Endothelial cell of umbilical vein (primary cell): ENCODE measurements at regions not wholly inside any gene's neighbourhood (a gene's known extent, or its start where the extent isn't known, plus 50 kb on each side); places are given as distances from the start of the nearest gene placed in this dataset.

Experiments used
- BruUV-seq: library from RNA; stranded (reverse); fragments of 400-500 nt; replicated peaks from 2 replicates; lab custom pipeline; 2021; lab: Mats Ljungman, UMichigan
- CTCF ChIA-PET: fragments of 300-600, 350-600 bp; sonication (Branson Sonifier 250); formaldehyde crosslinking; loops from one replicate; lab custom pipeline; 2021; ENCODE audit warnings: antibody characterized with exemption, inconsistent platforms; lab: Charles Lee
- POLR2A ChIA-PET: fragments of 300-600, 350-600 bp; sonication (Branson Sonifier 250); formaldehyde crosslinking; loops from one replicate; lab custom pipeline; 2021; ENCODE audit warnings: antibody characterized with exemption, inconsistent platforms; lab: Charles Lee
- DNase-seq: peaks from one replicate; pipeline ENCODE4 v3.0.0-alpha.2; 2011; ENCODE audit warnings: low read depth, low spot score
- FAIRE-seq: peaks from 2 replicates; lab custom pipeline; 2011; peaks lifted over from hg19 to GRCh38; lab: Jason Lieb, UNC
- H2AFZ ChIP-seq: 2 replicates; pipeline ENCODE4 v1.6.0; 2012; ENCODE audit warnings: low read depth, low read length, control low read depth, inconsistent platforms
- H3K27ac ChIP-seq: 2 replicates; pipeline ENCODE4 v1.5.1; 2011; ENCODE audit warnings: low read depth, mild to moderate bottlenecking, control low read depth, low read length, moderate library complexity; ENCODE audit not compliant: insufficient read depth
- H3K27me3 ChIP-seq, 2 experiments: 2 replicates each; pipeline versions ENCODE4 v1.6.0 to v1.6.1; 2011; ENCODE audit warnings: low read length in 2 of 2, mixed read lengths in 1 of 2; ENCODE audit not compliant: control insufficient read depth in 2 of 2, insufficient read depth in 2 of 2
- H3K36me3 ChIP-seq, 2 experiments: 2 replicates in 1 of 2; 3 replicates in 1 of 2; pipeline ENCODE4 v1.5.1; 2011; ENCODE audit warnings: low read length in 2 of 2, mild to moderate bottlenecking in 1 of 2, moderate library complexity in 1 of 2; ENCODE audit not compliant: control insufficient read depth in 2 of 2, insufficient read depth in 2 of 2; ENCODE audit errors: extremely low read depth in 1 of 2
- H3K4me1 ChIP-seq: 3 replicates; pipeline ENCODE4 v1.5.1; 2011; ENCODE audit warnings: mild to moderate bottlenecking, low read length; ENCODE audit not compliant: control insufficient read depth, insufficient read depth; ENCODE audit errors: extremely low read depth
- H3K4me2 ChIP-seq: 2 replicates; pipeline ENCODE4 v1.6.1; 2011; ENCODE audit warnings: low read length, control low read depth, mixed read lengths; ENCODE audit not compliant: insufficient read depth
- H3K4me3 ChIP-seq, 3 experiments: fragments of 200-600 bp in 1 of 3; sonication (generic), shearing (Covaris generic) in 1 of 3; replicated peaks in 1 of 3; 2 replicates each; pipeline ENCODE4 v1.5.1; 2011 to 2016; ENCODE audit warnings: control low read depth in 3 of 3, low read length in 3 of 3, mild to moderate bottlenecking in 2 of 3, inconsistent platforms in 1 of 3, low read depth in 1 of 3, moderate library complexity in 1 of 3; ENCODE audit not compliant: insufficient read depth in 1 of 3
- H3K79me2 ChIP-seq: 2 replicates; pipeline ENCODE4 v1.6.0; 2012; ENCODE audit warnings: low read length, inconsistent platforms; ENCODE audit not compliant: control insufficient read depth, insufficient read depth
- H3K9ac ChIP-seq: replicated peaks from 2 replicates; pipeline ENCODE3; 2011; ENCODE audit warnings: low read length, control low read depth; ENCODE audit not compliant: insufficient read depth; ENCODE audit errors: extremely low read depth
- H3K9me1 ChIP-seq: replicated peaks from 3 replicates; pipeline ENCODE4 v1.6.0; 2011; ENCODE audit warnings: mild to moderate bottlenecking, low read length; ENCODE audit not compliant: control insufficient read depth, insufficient read depth; ENCODE audit errors: extremely low read depth
- H3K9me3 ChIP-seq: replicated peaks from 2 replicates; pipeline ENCODE4 v1.5.1; 2012; ENCODE audit warnings: low read length, inconsistent platforms; ENCODE audit not compliant: control insufficient read depth, insufficient read depth
- H4K20me1 ChIP-seq: replicated peaks from 2 replicates; pipeline ENCODE3; 2011; ENCODE audit warnings: mild to moderate bottlenecking, low read length; ENCODE audit not compliant: control insufficient read depth, insufficient read depth; ENCODE audit errors: extremely low read depth
- EZH2 ChIP-seq: IDR thresholded peaks from 2 replicates; pipeline ENCODE4 v1.6.1; 2012; ENCODE audit warnings: borderline replicate concordance, low read depth, mild to moderate bottlenecking, moderate library complexity, low read length, inconsistent platforms; ENCODE audit not compliant: severe bottlenecking
- FOS ChIP-seq: IDR thresholded peaks from 2 replicates; pipeline ENCODE4 v1.6.1; 2011; ENCODE audit warnings: mild to moderate bottlenecking, low read length, moderate library complexity, borderline replicate concordance; ENCODE audit not compliant: insufficient read depth
- GATA2 ChIP-seq: IDR thresholded peaks from 2 replicates; pipeline ENCODE4 v1.7.0; 2011; ENCODE audit warnings: low read depth, mild to moderate bottlenecking, moderate library complexity, mixed read lengths, low read length; ENCODE audit not compliant: insufficient read length, insufficient read depth
- JUN ChIP-seq: IDR thresholded peaks from 2 replicates; pipeline ENCODE4 v1.6.1; 2011; ENCODE audit warnings: borderline replicate concordance, low read depth; ENCODE audit not compliant: insufficient read length, insufficient read depth
- MYC ChIP-seq: IDR thresholded peaks from one replicate; pipeline ENCODE4 v1.6.1; 2011; ENCODE audit warnings: mild to moderate bottlenecking, low read depth, low read length
- POLR2A ChIP-seq: IDR thresholded peaks from 2 replicates; pipeline ENCODE4 v1.6.1; 2012; ENCODE audit warnings: low read depth, mild to moderate bottlenecking, control low read depth, low read length
- POLR2AphosphoS5 ChIP-seq: IDR thresholded peaks from 2 replicates; pipeline ENCODE4 v1.6.1; 2012; ENCODE audit warnings: low read depth, mild to moderate bottlenecking, control low read depth, low read length, moderate library complexity; ENCODE audit not compliant: insufficient read depth
- dilution Hi-C: fragments of 300-500 bp; cut with MboI; formaldehyde crosslinking; loops from one replicate; pipeline ENCODE4 v1.15.0; 2019; ENCODE audit warnings: low sequenced_read_pairs; ENCODE audit not compliant: extremely low pct_ligation_motif_present
- intact Hi-C: fragments of 100-400 bp; cut with micrococcal nuclease; formaldehyde crosslinking; loops from one replicate; pipeline ENCODE4 v1.10.0; 2022
- TF ChIP-seq, protein P1 (sequence below): IDR thresholded peaks from 2 replicates; pipeline ENCODE4 v1.6.1; 2011; ENCODE audit not compliant: insufficient read depth, insufficient read length
- TF ChIP-seq, protein P2 (sequence below), 2 donors: IDR thresholded peaks; 1 replicate in 1 of 2; 2 replicates in 1 of 2; pipeline ENCODE4 v1.5.1; 2011; ENCODE audit warnings: low read length in 2 of 2, mild to moderate bottlenecking in 2 of 2, moderate library complexity in 2 of 2, control low read depth in 1 of 2, inconsistent platforms in 1 of 2, low read depth in 1 of 2; ENCODE audit not compliant: insufficient read depth in 1 of 2; ENCODE audit errors: extremely low read depth in 1 of 2

DNA sequence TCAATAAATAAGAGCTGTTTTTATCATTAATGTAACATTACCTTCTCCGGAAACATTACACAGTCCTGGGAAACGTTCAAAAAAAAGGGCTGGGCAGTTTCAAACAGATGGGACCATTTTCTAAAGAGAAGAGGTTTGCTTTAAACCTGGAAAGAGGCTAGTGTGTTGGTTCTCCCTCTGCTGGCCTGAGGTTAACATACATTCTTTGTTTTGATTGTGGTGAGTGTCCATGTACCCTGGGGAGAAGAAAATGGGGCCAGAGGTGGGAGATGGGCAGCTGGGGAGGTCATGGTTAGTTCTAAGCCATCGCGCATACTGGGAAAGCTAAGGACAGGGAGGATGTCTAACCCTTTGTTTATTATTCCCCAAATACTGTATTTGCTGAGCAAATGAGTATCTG lies 194.7 kb downstream of the CPEB2 start:
- Histone ChIP-seq H3K27me3 (no peaks in the 10 kb centered on the region), H3K79me2 (no peaks in the 10 kb centered on the region), H3K4me1 (no peaks in the 10 kb centered on the region), H3K4me2 (no peak overlapping the region), H3K9me3 (no peaks in the 10 kb centered on the region), H3K27ac (no peak overlapping the region), H2AFZ (no peak overlapping the region), H4K20me1 (no peaks in the 10 kb centered on the region), H3K4me3 (no peak overlapping the region), H3K9ac (no peak overlapping the region), H3K36me3 (no peaks in the 10 kb centered on the region), H3K9me1 (no peaks in the 10 kb centered on the region)
- no peak for TF ChIP-seq EZH2
- TF ChIP-seq GATA2 = no peak
- TF ChIP-seq MYC = no peak
- TF ChIP-seq POLR2AphosphoS5 = no peak
- no peak for TF ChIP-seq FOS
- TF ChIP-seq POLR2A = no peak
- TF ChIP-seq JUN = no peak
- TF ChIP-seq, protein P1, sequence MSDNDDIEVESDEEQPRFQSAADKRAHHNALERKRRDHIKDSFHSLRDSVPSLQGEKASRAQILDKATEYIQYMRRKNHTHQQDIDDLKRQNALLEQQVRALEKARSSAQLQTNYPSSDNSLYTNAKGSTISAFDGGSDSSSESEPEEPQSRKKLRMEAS = no peak
- TF ChIP-seq, protein P2, sequence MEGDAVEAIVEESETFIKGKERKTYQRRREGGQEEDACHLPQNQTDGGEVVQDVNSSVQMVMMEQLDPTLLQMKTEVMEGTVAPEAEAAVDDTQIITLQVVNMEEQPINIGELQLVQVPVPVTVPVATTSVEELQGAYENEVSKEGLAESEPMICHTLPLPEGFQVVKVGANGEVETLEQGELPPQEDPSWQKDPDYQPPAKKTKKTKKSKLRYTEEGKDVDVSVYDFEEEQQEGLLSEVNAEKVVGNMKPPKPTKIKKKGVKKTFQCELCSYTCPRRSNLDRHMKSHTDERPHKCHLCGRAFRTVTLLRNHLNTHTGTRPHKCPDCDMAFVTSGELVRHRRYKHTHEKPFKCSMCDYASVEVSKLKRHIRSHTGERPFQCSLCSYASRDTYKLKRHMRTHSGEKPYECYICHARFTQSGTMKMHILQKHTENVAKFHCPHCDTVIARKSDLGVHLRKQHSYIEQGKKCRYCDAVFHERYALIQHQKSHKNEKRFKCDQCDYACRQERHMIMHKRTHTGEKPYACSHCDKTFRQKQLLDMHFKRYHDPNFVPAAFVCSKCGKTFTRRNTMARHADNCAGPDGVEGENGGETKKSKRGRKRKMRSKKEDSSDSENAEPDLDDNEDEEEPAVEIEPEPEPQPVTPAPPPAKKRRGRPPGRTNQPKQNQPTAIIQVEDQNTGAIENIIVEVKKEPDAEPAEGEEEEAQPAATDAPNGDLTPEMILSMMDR (IDR thresholded peaks at IDR 0.05; ENCODE audit: extremely low read depth in 1 of 2, insufficient read depth in 1 of 2, low read depth in 1 of 2, low read length in 2 of 2) = no peak
- dilution Hi-C loops = no loop called here
- ChIA-PET CTCF (interaction anchor here (1.7 kb wide), 1 partner anchor 1541 kb away, joined by 4 read pairs; no protein-coding TSS in a partner anchor), POLR2A (no interaction called here)
- BruUV-seq = no TSS peak
- no peak for FAIRE-seq
- intact Hi-C loops = no loop called here
- peak; percentile 5 for DNase-seq
